ENCODE measurements at regions not wholly inside any gene's neighbourhood (a gene's known extent, or its start where the extent isn't known, plus 50 kb on each side); places are given as distances from the start of the nearest gene placed in this dataset.

GRCh38 chr9:80665479-80665878 is 1023.9 kb downstream of the TLE1 start (continued):
- no peak for TF ChIP-seq CHD7 (IDR thresholded peaks at IDR 0.05; ENCODE audit: insufficient replicate concordance, low read length)
- TF ChIP-seq SIRT6 (IDR thresholded peaks at IDR 0.05; ENCODE audit: low read length): no peak
- no peak for TF ChIP-seq SIX5 (IDR thresholded peaks at IDR 0.05; ENCODE audit: low read depth, low read length)
- no peak for TF ChIP-seq USF2 (IDR thresholded peaks at IDR 0.05; ENCODE audit: low read length)
- TF ChIP-seq JUND (IDR thresholded peaks at IDR 0.05; ENCODE audit: low read length): no peak
- no peak for TF ChIP-seq KDM1A (IDR thresholded peaks at IDR 0.05; ENCODE audit: borderline replicate concordance, low read length)
- TF ChIP-seq RXRA (IDR thresholded peaks at IDR 0.05; ENCODE audit: insufficient read depth, low read depth, low read length): no peak
- no peak for TF ChIP-seq JUN (IDR thresholded peaks at IDR 0.05; ENCODE audit: low read depth, low read length)
- TF ChIP-seq MAFK (IDR thresholded peaks at IDR 0.05; ENCODE audit: low read depth, low read length): no peak
